T follicular helper cell (primary cell): ENCODE measurements at regions not wholly inside any gene's neighbourhood (a gene's known extent, or its start where the extent isn't known, plus 50 kb on each side); places are given as distances from the start of the nearest gene placed in this dataset.
"Not testable (repeated sequence)": the region's sequence is repeated elsewhere in the genome, so short reads cannot be mapped to it uniquely, and the experiment has no call there.

Experiments
- DNase-seq: peaks from one replicate; pipeline ENCODE4 v3.0.0-alpha.2; 2020; ENCODE audit warnings: low read depth

GRCh38 chrX:9379697-9380551 lies 84.9 kb upstream of the TBL1X start:
- no peak for DNase-seq

GRCh38 chrX:9383655-9384054 lies 81.2 kb upstream of the TBL1X start:
- DNase-seq: no peak

GRCh38 chrX:9388450-9388849 lies 76.4 kb upstream of the TBL1X start:
- no peak for DNase-seq

- DNase-seq: no peak
Observed at GRCh38 chrX:9390121-9390520, 74.7 kb upstream of the TBL1X start.

GRCh38 chrX:9390693-9391368 lies 74.0 kb upstream of the TBL1X start:
- DNase-seq: no peak

GRCh38 chrX:9392445-9392844 lies 72.4 kb upstream of the TBL1X start:
- no peak for DNase-seq

- no peak for DNase-seq
Observed at GRCh38 chrX:9393571-9393970, 71.3 kb upstream of the TBL1X start.

- no peak for DNase-seq
Observed at GRCh38 chrX:9394212-9394611, 70.6 kb upstream of the TBL1X start.

GRCh38 chrX:9396930-9397329 lies 67.9 kb upstream of the TBL1X start:
- DNase-seq: no peak

- no peak for DNase-seq
Observed at GRCh38 chrX:9401051-9401450, 63.8 kb upstream of the TBL1X start.

GRCh38 chrX:9403374-9403773 lies 61.5 kb upstream of the TBL1X start:
- no peak for DNase-seq

- DNase-seq: not testable (repeated sequence)
Observed at GRCh38 chrX:9405635-9406034, 59.2 kb upstream of the TBL1X start.

- DNase-seq: not testable (repeated sequence)
Observed at GRCh38 chrX:9410889-9411288, 54.0 kb upstream of the TBL1X start.

- DNase-seq: not testable (repeated sequence)
Observed at GRCh38 chrX:9411682-9412081, 53.2 kb upstream of the TBL1X start.

GRCh38 chrX:9414416-9414815 lies 50.4 kb upstream of the TBL1X start:
- DNase-seq: no peak
